ENCODE measurements at regions not wholly inside any gene's neighbourhood (a gene's known extent, or its start where the extent isn't known, plus 50 kb on each side); places are given as distances from the start of the nearest gene placed in this dataset.
"Not testable (repeated sequence)": the region's sequence is repeated elsewhere in the genome, so short reads cannot be mapped to it uniquely, and the experiment has no call there.

DNA sequence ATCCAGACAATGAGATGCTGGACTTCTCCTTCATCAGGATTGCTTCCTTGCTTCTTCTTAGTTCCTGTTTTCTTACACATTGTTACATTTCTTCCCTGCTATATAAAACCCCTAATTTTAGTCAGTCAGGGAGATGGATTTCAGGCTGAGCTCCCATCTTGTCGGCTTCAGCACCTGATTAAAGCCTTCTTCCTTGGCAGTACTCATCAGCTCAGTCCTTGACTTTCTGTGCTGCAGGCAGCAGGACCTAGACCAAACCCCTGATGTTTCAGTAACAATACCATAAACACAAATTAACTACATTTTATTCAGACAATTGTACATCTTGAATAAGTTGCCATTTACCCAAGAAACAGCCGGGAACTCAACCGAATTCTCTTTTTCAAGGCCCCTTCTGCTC lies 156.4 kb upstream of the RREB1 start:
- DNase-seq (no peak), FAIRE-seq (no peak)
- Histone ChIP-seq H3K4me3 (ENCODE audit: low read depth in 1 of 3, low read length in 3 of 3) (no peak overlapping the region), H3K36me3 (ENCODE audit: control insufficient read depth in 3 of 3, insufficient read depth in 2 of 3, low read depth in 1 of 3, low read length in 3 of 3) (no peaks in the 10 kb centered on the region), H3K4me1 (ENCODE audit: control insufficient read depth in 3 of 3, insufficient read depth in 2 of 3, low read depth in 1 of 3, low read length in 2 of 3) (peaks cover 0 to 10% (median 4%) of the 10 kb centered on the region in 3 donors), H3K9me3 (ENCODE audit: control insufficient read depth in 2 of 2, insufficient read depth in 1 of 2, low read depth in 1 of 2, low read length in 1 of 2) (peaks cover 0 to 10% of the 10 kb centered on the region in 2 donors), H3K27me3 (ENCODE audit: control insufficient read depth in 3 of 3, insufficient read depth in 3 of 3, low read length in 3 of 3) (no peaks in the 10 kb centered on the region), H3K27ac (ENCODE audit: low read depth in 1 of 3, low read length in 2 of 3) (no peak overlapping the region)
- 94 to 97% (median 96%) methylated on average over 3 of the region's 3 CpGs for WGBS, 3 donors

- FAIRE-seq (no peak), DNase-seq (no peak)
- WGBS, 3 donors: 94 to 97% (median 96%) methylated on average over 28 to 33 of the region's 33 CpGs
- Histone ChIP-seq H3K27me3 (ENCODE audit: control insufficient read depth in 3 of 3, insufficient read depth in 3 of 3, low read length in 3 of 3) (no peaks in the 10 kb centered on the region), H3K9me3 (ENCODE audit: control insufficient read depth in 2 of 2, insufficient read depth in 1 of 2, low read depth in 1 of 2, low read length in 1 of 2) (peaks cover 0 to 10% of the 10 kb centered on the region in 2 donors), H3K4me3 (ENCODE audit: low read depth in 1 of 3, low read length in 3 of 3) (no peak overlapping the region), H3K27ac (ENCODE audit: low read depth in 1 of 3, low read length in 2 of 3) (no peak overlapping the region), H3K4me1 (ENCODE audit: control insufficient read depth in 3 of 3, insufficient read depth in 2 of 3, low read depth in 1 of 3, low read length in 2 of 3) (peaks cover 0 to 2% (median under 1%) of the 10 kb centered on the region in 3 donors), H3K36me3 (ENCODE audit: control insufficient read depth in 3 of 3, insufficient read depth in 2 of 3, low read depth in 1 of 3, low read length in 3 of 3) (no peaks in the 10 kb centered on the region)
Measured at GRCh38 chr6:6952484-6952883, 155.3 kb upstream of the RREB1 start.

DNA sequence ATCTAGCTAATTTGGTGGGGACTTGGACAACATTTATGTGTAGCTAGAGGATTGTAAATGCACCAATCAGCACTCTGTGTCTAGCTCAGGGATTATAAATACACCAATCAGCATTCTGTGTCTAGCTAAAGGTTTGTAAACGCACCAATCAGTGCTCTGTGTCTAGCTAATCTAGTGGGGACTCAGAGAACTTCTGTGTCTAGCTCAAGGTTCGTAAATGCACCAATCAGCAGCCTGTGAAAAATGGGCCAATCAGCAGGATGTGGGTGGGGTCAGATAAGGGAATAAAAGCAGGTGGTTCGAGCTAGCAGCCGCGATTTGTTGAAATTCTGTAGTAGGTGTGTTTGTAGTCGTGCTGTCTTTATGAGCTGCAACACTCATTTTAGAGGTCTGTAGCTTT lies 154.8 kb upstream of the RREB1 start:
- 90 to 97% (median 96%) methylated on average over 6 of the region's 6 CpGs for WGBS, 3 donors
- H3K4me1 ChIP-seq (ENCODE audit: control insufficient read depth in 3 of 3, insufficient read depth in 2 of 3, low read depth in 1 of 3, low read length in 2 of 3); H3K27me3 ChIP-seq (ENCODE audit: control insufficient read depth in 3 of 3, insufficient read depth in 3 of 3, low read length in 3 of 3); H3K27ac ChIP-seq (ENCODE audit: low read depth in 1 of 3, low read length in 2 of 3); H3K36me3 ChIP-seq (ENCODE audit: control insufficient read depth in 3 of 3, insufficient read depth in 2 of 3, low read depth in 1 of 3, low read length in 3 of 3); H3K4me3 ChIP-seq (ENCODE audit: low read depth in 1 of 3, low read length in 3 of 3); FAIRE-seq; DNase-seq: not testable (repeated sequence)
- H3K9me3 ChIP-seq (ENCODE audit: control insufficient read depth in 2 of 2, insufficient read depth in 1 of 2, low read depth in 1 of 2, low read length in 1 of 2): peaks cover 0 to 10% of the 10 kb centered on the region in 2 donors

GRCh38 chr6:6960571-6961251 lies 147.1 kb upstream of the RREB1 start:
- WGBS, 3 donors: 68 to 74% (median 70%) methylated on average over 5 of the region's 5 CpGs
- H3K36me3 ChIP-seq (ENCODE audit: control insufficient read depth in 3 of 3, insufficient read depth in 2 of 3, low read depth in 1 of 3, low read length in 3 of 3): no peaks in the 10 kb centered on the region
- no peak for FAIRE-seq
- DNase-seq: no peak
- H3K4me1 ChIP-seq (ENCODE audit: control insufficient read depth in 3 of 3, insufficient read depth in 2 of 3, low read depth in 1 of 3, low read length in 2 of 3): no peaks in the 10 kb centered on the region
- H3K27ac ChIP-seq (ENCODE audit: low read depth in 1 of 3, low read length in 2 of 3): no peak overlapping the region
- H3K9me3 ChIP-seq (ENCODE audit: control insufficient read depth in 2 of 2, insufficient read depth in 1 of 2, low read depth in 1 of 2, low read length in 1 of 2): no peaks in the 10 kb centered on the region
- no peak overlapping the region for H3K4me3 ChIP-seq (ENCODE audit: low read depth in 1 of 3, low read length in 3 of 3)
- no peaks in the 10 kb centered on the region for H3K27me3 ChIP-seq (ENCODE audit: control insufficient read depth in 3 of 3, insufficient read depth in 3 of 3, low read length in 3 of 3)

GRCh38 chr6:6962086-6962485 lies 145.7 kb upstream of the RREB1 start:
- Histone ChIP-seq H3K9me3 (ENCODE audit: control insufficient read depth in 2 of 2, insufficient read depth in 1 of 2, low read depth in 1 of 2, low read length in 1 of 2) (no peaks in the 10 kb centered on the region), H3K4me1 (ENCODE audit: control insufficient read depth in 3 of 3, insufficient read depth in 2 of 3, low read depth in 1 of 3, low read length in 2 of 3) (peaks cover 0 to under 1% (median 0%) of the 10 kb centered on the region in 3 donors), H3K4me3 (ENCODE audit: low read depth in 1 of 3, low read length in 3 of 3) (no peak overlapping the region), H3K36me3 (ENCODE audit: control insufficient read depth in 3 of 3, insufficient read depth in 2 of 3, low read depth in 1 of 3, low read length in 3 of 3) (no peaks in the 10 kb centered on the region), H3K27me3 (ENCODE audit: control insufficient read depth in 3 of 3, insufficient read depth in 3 of 3, low read length in 3 of 3) (no peaks in the 10 kb centered on the region), H3K27ac (ENCODE audit: low read depth in 1 of 3, low read length in 2 of 3) (no peak overlapping the region)
- FAIRE-seq (no peak), DNase-seq (no peak)
- 96 to 100% (median 97%) methylated on average over 4 of the region's 4 CpGs for WGBS, 3 donors

DNA sequence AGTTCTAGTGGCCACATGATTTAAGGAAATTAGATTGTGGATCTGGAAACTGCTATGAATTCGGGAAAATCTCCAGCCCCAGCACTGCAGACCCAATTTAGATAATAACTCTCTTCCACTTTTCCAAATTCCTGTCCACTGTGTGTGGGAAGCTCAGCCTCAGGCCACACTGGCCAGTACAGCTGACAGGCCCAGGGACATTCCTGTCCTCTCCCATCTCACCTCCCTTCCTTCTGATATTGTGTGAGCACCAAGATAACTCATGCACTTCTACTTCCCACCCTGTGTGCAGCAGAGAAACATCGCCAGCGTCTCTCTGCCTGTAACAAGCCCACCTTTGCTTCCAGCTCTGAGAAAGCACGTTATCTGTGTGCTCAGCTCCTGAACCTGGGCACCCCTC lies 145.1 kb upstream of the RREB1 start:
- FAIRE-seq (no peak), DNase-seq (no peak)
- peaks cover 0 to 4% (median 0%) of the 10 kb centered on the region in 3 donors for H3K4me1 ChIP-seq (ENCODE audit: control insufficient read depth in 3 of 3, insufficient read depth in 2 of 3, low read depth in 1 of 3, low read length in 2 of 3)
- H3K9me3 ChIP-seq (ENCODE audit: control insufficient read depth in 2 of 2, insufficient read depth in 1 of 2, low read depth in 1 of 2, low read length in 1 of 2): no peaks in the 10 kb centered on the region
- WGBS, 3 donors: 86 to 91% (median 91%) methylated on average over 4 of the region's 4 CpGs
- no peaks in the 10 kb centered on the region for H3K36me3 ChIP-seq (ENCODE audit: control insufficient read depth in 3 of 3, insufficient read depth in 2 of 3, low read depth in 1 of 3, low read length in 3 of 3)
- H3K27me3 ChIP-seq (ENCODE audit: control insufficient read depth in 3 of 3, insufficient read depth in 3 of 3, low read length in 3 of 3): no peaks in the 10 kb centered on the region
- H3K27ac ChIP-seq (ENCODE audit: low read depth in 1 of 3, low read length in 2 of 3): no peak overlapping the region
- H3K4me3 ChIP-seq (ENCODE audit: low read depth in 1 of 3, low read length in 3 of 3): no peak overlapping the region

- FAIRE-seq; H3K27ac ChIP-seq (ENCODE audit: low read depth in 1 of 3, low read length in 2 of 3); DNase-seq; H3K9me3 ChIP-seq (ENCODE audit: control insufficient read depth in 2 of 2, insufficient read depth in 1 of 2, low read depth in 1 of 2, low read length in 1 of 2); H3K4me1 ChIP-seq (ENCODE audit: control insufficient read depth in 3 of 3, insufficient read depth in 2 of 3, low read depth in 1 of 3, low read length in 2 of 3); H3K27me3 ChIP-seq (ENCODE audit: control insufficient read depth in 3 of 3, insufficient read depth in 3 of 3, low read length in 3 of 3); H3K4me3 ChIP-seq (ENCODE audit: low read depth in 1 of 3, low read length in 3 of 3); H3K36me3 ChIP-seq (ENCODE audit: control insufficient read depth in 3 of 3, insufficient read depth in 2 of 3, low read depth in 1 of 3, low read length in 3 of 3): not testable (repeated sequence)
- WGBS, 3 donors: 70 to 79% (median 72%) methylated on average over 7 of the region's 7 CpGs
Measured at GRCh38 chr6:6963390-6963789, 144.4 kb upstream of the RREB1 start.

GRCh38 chr6:6964675-6965074 lies 143.1 kb upstream of the RREB1 start:
- no peak overlapping the region for H3K27ac ChIP-seq (ENCODE audit: low read depth in 1 of 3, low read length in 2 of 3)
- H3K9me3 ChIP-seq (ENCODE audit: control insufficient read depth in 2 of 2, insufficient read depth in 1 of 2, low read depth in 1 of 2, low read length in 1 of 2): no peaks in the 10 kb centered on the region
- no peaks in the 10 kb centered on the region for H3K36me3 ChIP-seq (ENCODE audit: control insufficient read depth in 3 of 3, insufficient read depth in 2 of 3, low read depth in 1 of 3, low read length in 3 of 3)
- no peak for DNase-seq
- FAIRE-seq: no peak
- no peak overlapping the region for H3K4me3 ChIP-seq (ENCODE audit: low read depth in 1 of 3, low read length in 3 of 3)
- WGBS, 3 donors: 19 to 55% (median 34%) methylated on average over 3 of the region's 3 CpGs
- H3K27me3 ChIP-seq (ENCODE audit: control insufficient read depth in 3 of 3, insufficient read depth in 3 of 3, low read length in 3 of 3): no peaks in the 10 kb centered on the region
- H3K4me1 ChIP-seq (ENCODE audit: control insufficient read depth in 3 of 3, insufficient read depth in 2 of 3, low read depth in 1 of 3, low read length in 2 of 3): peaks cover 0 to 19% (median 3%) of the 10 kb centered on the region in 3 donors

GRCh38 chr6:6966127-6966526 lies 141.6 kb upstream of the RREB1 start:
- Histone ChIP-seq H3K27me3 (ENCODE audit: control insufficient read depth in 3 of 3, insufficient read depth in 3 of 3, low read length in 3 of 3) (no peaks in the 10 kb centered on the region), H3K4me3 (ENCODE audit: low read depth in 1 of 3, low read length in 3 of 3) (no peak overlapping the region), H3K4me1 (ENCODE audit: control insufficient read depth in 3 of 3, insufficient read depth in 2 of 3, low read depth in 1 of 3, low read length in 2 of 3) (peaks cover 3 to 32% (median 4%) of the 10 kb centered on the region in 3 donors), H3K36me3 (ENCODE audit: control insufficient read depth in 3 of 3, insufficient read depth in 2 of 3, low read depth in 1 of 3, low read length in 3 of 3) (no peaks in the 10 kb centered on the region), H3K27ac (ENCODE audit: low read depth in 1 of 3, low read length in 2 of 3) (peak overlapping the region in 1 of 3 donors; percentile 36), H3K9me3 (ENCODE audit: control insufficient read depth in 2 of 2, insufficient read depth in 1 of 2, low read depth in 1 of 2, low read length in 1 of 2) (no peaks in the 10 kb centered on the region)
- no peak for DNase-seq
- FAIRE-seq: no peak
- WGBS, 3 donors: 53 to 80% (median 75%) methylated on average over 1 of the region's 1 CpG

Data from small intestine (tissue), 7 donors.